ENCODE measurements at regions not wholly inside any gene's neighbourhood (a gene's known extent, or its start where the extent isn't known, plus 50 kb on each side); places are given as distances from the start of the nearest gene placed in this dataset.

DNA sequence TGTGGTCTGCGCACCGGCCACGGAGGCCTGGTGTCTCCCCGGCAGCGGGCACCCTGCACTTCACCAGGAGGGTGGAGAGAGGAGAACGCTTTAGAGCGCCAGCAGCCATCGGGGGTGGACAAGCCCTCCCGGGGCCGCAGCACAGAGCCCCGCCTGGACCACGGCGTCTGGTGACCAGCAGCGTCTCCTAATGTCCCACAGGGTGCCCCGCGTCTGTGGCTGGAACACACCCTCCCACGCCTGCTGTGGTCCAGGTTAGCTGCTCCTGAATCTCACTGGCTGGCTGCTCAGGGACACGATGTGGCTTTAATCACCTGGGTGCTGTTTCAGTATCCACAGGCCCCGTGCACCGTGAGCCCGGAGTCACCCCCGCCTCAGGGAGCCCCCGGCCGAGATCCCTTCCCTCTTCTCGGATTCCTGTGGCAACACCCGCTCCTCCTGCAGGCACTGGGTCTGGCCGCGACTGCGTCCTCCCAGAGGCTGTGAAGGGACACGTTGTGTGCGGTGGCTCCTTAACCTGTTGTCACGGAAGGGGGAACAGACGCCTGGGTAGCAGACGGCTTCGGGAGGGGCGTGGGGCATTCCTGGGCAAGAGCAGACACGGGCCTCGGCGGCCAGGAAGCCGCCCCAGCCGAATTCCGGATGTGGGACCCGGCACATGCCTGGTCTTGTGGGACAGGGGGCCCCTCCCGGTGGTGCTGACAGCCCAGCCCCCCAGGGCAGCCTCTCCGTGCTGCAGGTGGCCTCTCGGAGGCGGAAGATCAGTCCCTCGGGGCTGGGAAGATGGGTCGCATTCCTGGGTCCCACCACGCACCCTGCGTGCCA, 78.9 kb downstream of the FOXL3 start:
- no peak for FAIRE-seq
- Histone ChIP-seq H3K4me1 (ENCODE audit: control insufficient read depth, insufficient read depth, low read length) (no peaks in the 10 kb centered on the region; the same call in 1 of the 2 replicates), H3K79me2 (ENCODE audit: control insufficient read depth, insufficient read depth, low read length) (no peaks in the 10 kb centered on the region), H3K9me3 (replicated peaks; ENCODE audit: control insufficient read depth, insufficient read depth, low read length) (no peaks in the 10 kb centered on the region; the same call in 2 of the 3 replicates), H3K4me2 (ENCODE audit: control insufficient read depth, insufficient read depth) (no peak overlapping the region), H3K4me3 (no peak overlapping the region), H3K9ac (ENCODE audit: control insufficient read depth, insufficient read depth, low read length) (no peak overlapping the region), H4K20me1 (ENCODE audit: control insufficient read depth, insufficient read depth) (no peaks in the 10 kb centered on the region), H2AFZ (ENCODE audit: control insufficient read depth, low read depth, low read length) (no peak overlapping the region), H3K27ac (ENCODE audit: control insufficient read depth, insufficient read depth) (no peak overlapping the region), H3K36me3 (ENCODE audit: control insufficient read depth in 2 of 2, insufficient read depth in 2 of 2, low read length in 1 of 2) (no peaks in the 10 kb centered on the region), H3K27me3 (replicated peaks in 1 of 2; ENCODE audit: control insufficient read depth in 2 of 2, insufficient read depth in 2 of 2, low read length in 1 of 2) (no peaks in the 10 kb centered on the region)
- TF ChIP-seq BCL11A (IDR thresholded peaks at IDR 0.05; ENCODE audit: low read depth, low read length) = no peak
- TF ChIP-seq NR2C2 (IDR thresholded peaks at IDR 0.05; ENCODE audit: borderline replicate concordance, control insufficient read depth, insufficient read length, low read depth) = no peak
- TF ChIP-seq NFIC (IDR thresholded peaks at IDR 0.05; ENCODE audit: low read depth, low read length) = no peak
- no peak for TF ChIP-seq ZNF384 (IDR thresholded peaks at IDR 0.05; ENCODE audit: borderline replicate concordance, low read depth, low read length)
- TF ChIP-seq YBX1 (IDR thresholded peaks at IDR 0.05) = no peak
- no peak for TF ChIP-seq BMI1 (IDR thresholded peaks at IDR 0.05; ENCODE audit: borderline replicate concordance)
- TF ChIP-seq ZZZ3 (IDR thresholded peaks at IDR 0.05; ENCODE audit: control insufficient read depth, insufficient read length, low read depth) = no peak
- no peak for TF ChIP-seq DPF2 (IDR thresholded peaks at IDR 0.05)
- TF ChIP-seq, protein P1, sequence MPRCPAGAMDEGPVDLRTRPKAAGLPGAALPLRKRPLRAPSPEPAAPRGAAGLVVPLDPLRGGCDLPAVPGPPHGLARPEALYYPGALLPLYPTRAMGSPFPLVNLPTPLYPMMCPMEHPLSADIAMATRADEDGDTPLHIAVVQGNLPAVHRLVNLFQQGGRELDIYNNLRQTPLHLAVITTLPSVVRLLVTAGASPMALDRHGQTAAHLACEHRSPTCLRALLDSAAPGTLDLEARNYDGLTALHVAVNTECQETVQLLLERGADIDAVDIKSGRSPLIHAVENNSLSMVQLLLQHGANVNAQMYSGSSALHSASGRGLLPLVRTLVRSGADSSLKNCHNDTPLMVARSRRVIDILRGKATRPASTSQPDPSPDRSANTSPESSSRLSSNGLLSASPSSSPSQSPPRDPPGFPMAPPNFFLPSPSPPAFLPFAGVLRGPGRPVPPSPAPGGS (IDR thresholded peaks at IDR 0.05; ENCODE audit: borderline replicate concordance, insufficient read depth, low read depth, low read length, poor library complexity, severe bottlenecking) = no peak
- ChIA-PET RAD21 (ENCODE audit: unreplicated experiment) (no interaction called here), SMC1A (ENCODE audit: uncharacterized antibody, unreplicated experiment) (no interaction called here), CTCF (no interaction called here), POLR2A (no interaction called here)
- DNase-seq (ENCODE audit: low read depth, low spot score) = no peak
- no peak for ATAC-seq
- intact Hi-C loops (cut with micrococcal nuclease; ENCODE audit: unreplicated experiment) = no loop called here
- in situ Hi-C loops (cut with MboI) = no loop called here
- 73% methylated on average over 45 of the region's 51 CpGs for WGBS (ENCODE audit: insufficient coverage, insufficient replicate concordance, low lambda C conversion rate, missing lambda C conversion rate)
- BruUV-seq (replicated peaks) = no TSS peak

Data from GM12878 (cell line).